PC-3 (cell line): ENCODE measurements at regions not wholly inside any gene's neighbourhood (a gene's known extent, or its start where the extent isn't known, plus 50 kb on each side); places are given as distances from the start of the nearest gene placed in this dataset.

Experiments
- ATAC-seq: fragments of 200-7000 bp; cut with Tn5 transposase; 2 replicates; pipeline ENCODE4 v1.9.1; 2020; ENCODE audit warnings: mild to moderate bottlenecking, moderate library complexity
- BruUV-seq: library from RNA; stranded (reverse); fragments of 400-500 nt; replicated peaks from 2 replicates; lab custom pipeline; 2021; lab: Mats Ljungman, UMichigan
- CTCF ChIA-PET: fragments of 300-600 bp; sonication (Branson Sonifier 250); formaldehyde crosslinking; loops from one replicate; lab custom pipeline; 2022; ENCODE audit warnings: antibody characterized with exemption; lab: Charles Lee
- POLR2A ChIA-PET: fragments of 300-600 bp; sonication (Branson Sonifier 250); formaldehyde crosslinking; loops from one replicate; lab custom pipeline; 2022; ENCODE audit warnings: antibody characterized with exemption; ENCODE audit not compliant: unreplicated experiment; lab: Charles Lee
- DNase-seq: peaks from one replicate; pipeline ENCODE4 v3.0.0-alpha.2; 2015
- H2AFZ ChIP-seq: fragments of 300-600 bp; sonication (generic); 2 replicates; pipeline ENCODE4 v1.6.0; 2016; ENCODE audit warnings: antibody characterized with exemption, low read length
- H3F3A ChIP-seq: fragments of 300-600 bp; sonication (generic); one replicate; pipeline ENCODE4 v1.6.0; 2017; ENCODE audit warnings: antibody characterized with exemption, low read length, control low read depth, mild to moderate bottlenecking; ENCODE audit not compliant: unreplicated experiment
- H3K27ac ChIP-seq: fragments of 300-600 bp; sonication (generic); 2 replicates; pipeline ENCODE4 v1.5.1; 2016; ENCODE audit warnings: mild to moderate bottlenecking, low read length
- H3K27me3 ChIP-seq: fragments of 300-600 bp; sonication (generic); 2 replicates; pipeline ENCODE4 v1.6.1; 2016; ENCODE audit warnings: low read length, mixed read lengths
- H3K36me3 ChIP-seq: fragments of 300-600 bp; sonication (generic); 2 replicates; pipeline ENCODE4 v1.6.1; 2016; ENCODE audit warnings: low read depth, mixed run types, low read length, mixed read lengths
- H3K4me1 ChIP-seq: fragments of 300-600 bp; sonication (generic); 2 replicates; pipeline ENCODE4 v1.5.1; 2016; ENCODE audit warnings: low read length; ENCODE audit not compliant: insufficient read depth
- H3K4me2 ChIP-seq: fragments of 300-600 bp; sonication (generic); 2 replicates; pipeline ENCODE4 v1.6.0; 2016; ENCODE audit warnings: low read length
- H3K4me3 ChIP-seq: fragments of 300-600 bp; sonication (generic); 2 replicates; pipeline ENCODE4 v1.5.1; 2016; ENCODE audit warnings: mild to moderate bottlenecking, low read length, mixed read lengths
- H3K79me2 ChIP-seq: fragments of 300-600 bp; sonication (generic); 2 replicates; pipeline ENCODE4 v1.6.1; 2017; ENCODE audit warnings: low read length, mixed read lengths
- H3K9ac ChIP-seq: fragments of 300-600 bp; sonication (generic); 2 replicates; pipeline ENCODE4 v1.6.0; 2016; ENCODE audit warnings: mild to moderate bottlenecking, low read length
- H3K9me2 ChIP-seq: fragments of 300-600 bp; sonication (generic); replicated peaks from 2 replicates; pipeline ENCODE4 v1.6.1; 2016; ENCODE audit warnings: mixed run types, low read length, mixed read lengths
- H3K9me3 ChIP-seq: fragments of 300-600 bp; sonication (generic); 2 replicates; pipeline ENCODE4 v1.6.1; 2016; ENCODE audit warnings: low read length, mixed read lengths
- H4K20me1 ChIP-seq: fragments of 300-600 bp; sonication (generic); 2 replicates; pipeline ENCODE4 v1.6.1; 2016; ENCODE audit warnings: low read length, mixed read lengths
- CTCF ChIP-seq: fragments of 300-600 bp; sonication (generic); conservative IDR thresholded peaks from 2 replicates; pipeline ENCODE4 v1.5.1; 2017; ENCODE audit warnings: antibody characterized with exemption, low read depth, mild to moderate bottlenecking, low read length
- EZH2 ChIP-seq: fragments of 300-600 bp; sonication (generic); IDR thresholded peaks from one replicate; pipeline ENCODE4 v1.6.1; 2017; ENCODE audit warnings: antibody characterized with exemption, mild to moderate bottlenecking, low read length; ENCODE audit not compliant: unreplicated experiment
- EZH2phosphoT487 ChIP-seq: fragments of 300-600 bp; sonication (generic); IDR thresholded peaks from 2 replicates; pipeline ENCODE4 v1.6.1; 2018; ENCODE audit warnings: mild to moderate bottlenecking, antibody characterized with exemption, low read length, borderline replicate concordance
- intact Hi-C: fragments of 100-400 bp; cut with micrococcal nuclease; formaldehyde crosslinking; loops from 2 replicates; pipeline ENCODE4 v1.9.0; 2023

- Histone ChIP-seq H3F3A (no peaks in the 10 kb centered on the region), H3K27me3 (peaks cover 10% of the 10 kb centered on the region), H2AFZ (no peak overlapping the region), H4K20me1 (no peaks in the 10 kb centered on the region), H3K27ac (no peak overlapping the region), H3K4me1 (no peaks in the 10 kb centered on the region), H3K9me3 (no peaks in the 10 kb centered on the region), H3K4me3 (no peak overlapping the region), H3K9ac (no peak overlapping the region), H3K9me2 (no peaks in the 10 kb centered on the region), H3K4me2 (no peak overlapping the region), H3K36me3 (no peaks in the 10 kb centered on the region), H3K79me2 (no peaks in the 10 kb centered on the region)
- TF ChIP-seq EZH2 (no peak), EZH2phosphoT487 (no peak), CTCF (no peak)
- intact Hi-C loops = no loop called here
- no peak for ATAC-seq
- DNase-seq = no peak
- no TSS peak for BruUV-seq
- POLR2A ChIA-PET = no interaction called here
- CTCF ChIA-PET = no interaction called here
Observed at GRCh38 chr2:7333189-7333765, 416.1 kb downstream of the RNF144A start.

GRCh38 chr2:7333960-7334493 lies 416.8 kb downstream of the RNF144A start:
- POLR2A ChIA-PET = no interaction called here
- ATAC-seq (no peak), DNase-seq (no peak)
- no peak overlapping the region for H2AFZ ChIP-seq
- no peaks in the 10 kb centered on the region for H3K9me2 ChIP-seq
- no peak overlapping the region for H3K27ac ChIP-seq
- no peaks in the 10 kb centered on the region for H3K79me2 ChIP-seq
- no TSS peak for BruUV-seq
- H3K4me1 ChIP-seq = no peaks in the 10 kb centered on the region
- peaks cover 10% of the 10 kb centered on the region for H3K27me3 ChIP-seq
- no peaks in the 10 kb centered on the region for H3K36me3 ChIP-seq
- no peaks in the 10 kb centered on the region for H3K9me3 ChIP-seq
- TF ChIP-seq CTCF (no peak), EZH2 (no peak), EZH2phosphoT487 (no peak)
- H4K20me1 ChIP-seq = no peaks in the 10 kb centered on the region
- no peak overlapping the region for H3K9ac ChIP-seq
- H3K4me3 ChIP-seq = no peak overlapping the region
- H3F3A ChIP-seq = no peaks in the 10 kb centered on the region
- no peak overlapping the region for H3K4me2 ChIP-seq
- intact Hi-C loops = no loop called here
- CTCF ChIA-PET = no interaction called here

GRCh38 chr2:7338961-7339360 lies 421.7 kb downstream of the RNF144A start:
- intact Hi-C loops = no loop called here
- H3K27me3 ChIP-seq = peaks cover 10% of the 10 kb centered on the region
- no peak overlapping the region for H3K4me2 ChIP-seq
- ATAC-seq (no peak), DNase-seq (no peak)
- H3K9me2 ChIP-seq = no peaks in the 10 kb centered on the region
- no peak overlapping the region for H2AFZ ChIP-seq
- no peak for TF ChIP-seq EZH2
- TF ChIP-seq EZH2phosphoT487 = no peak
- TF ChIP-seq CTCF = no peak
- POLR2A ChIA-PET = no interaction called here
- CTCF ChIA-PET = no interaction called here
- H3K9ac ChIP-seq = no peak overlapping the region
- H3K27ac ChIP-seq = no peak overlapping the region
- H3K9me3 ChIP-seq = no peaks in the 10 kb centered on the region
- H3K4me3 ChIP-seq = no peak overlapping the region
- no peaks in the 10 kb centered on the region for H4K20me1 ChIP-seq
- H3F3A ChIP-seq = no peaks in the 10 kb centered on the region
- H3K4me1 ChIP-seq = no peaks in the 10 kb centered on the region
- H3K79me2 ChIP-seq = no peaks in the 10 kb centered on the region
- no peaks in the 10 kb centered on the region for H3K36me3 ChIP-seq
- no TSS peak for BruUV-seq
